ENCODE measurements at regions not wholly inside any gene's neighbourhood (a gene's known extent, or its start where the extent isn't known, plus 50 kb on each side); places are given as distances from the start of the nearest gene placed in this dataset.

- TF ChIP-seq, protein P1, sequence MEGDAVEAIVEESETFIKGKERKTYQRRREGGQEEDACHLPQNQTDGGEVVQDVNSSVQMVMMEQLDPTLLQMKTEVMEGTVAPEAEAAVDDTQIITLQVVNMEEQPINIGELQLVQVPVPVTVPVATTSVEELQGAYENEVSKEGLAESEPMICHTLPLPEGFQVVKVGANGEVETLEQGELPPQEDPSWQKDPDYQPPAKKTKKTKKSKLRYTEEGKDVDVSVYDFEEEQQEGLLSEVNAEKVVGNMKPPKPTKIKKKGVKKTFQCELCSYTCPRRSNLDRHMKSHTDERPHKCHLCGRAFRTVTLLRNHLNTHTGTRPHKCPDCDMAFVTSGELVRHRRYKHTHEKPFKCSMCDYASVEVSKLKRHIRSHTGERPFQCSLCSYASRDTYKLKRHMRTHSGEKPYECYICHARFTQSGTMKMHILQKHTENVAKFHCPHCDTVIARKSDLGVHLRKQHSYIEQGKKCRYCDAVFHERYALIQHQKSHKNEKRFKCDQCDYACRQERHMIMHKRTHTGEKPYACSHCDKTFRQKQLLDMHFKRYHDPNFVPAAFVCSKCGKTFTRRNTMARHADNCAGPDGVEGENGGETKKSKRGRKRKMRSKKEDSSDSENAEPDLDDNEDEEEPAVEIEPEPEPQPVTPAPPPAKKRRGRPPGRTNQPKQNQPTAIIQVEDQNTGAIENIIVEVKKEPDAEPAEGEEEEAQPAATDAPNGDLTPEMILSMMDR (IDR thresholded peaks at IDR 0.05 in 2 of 3, conservative IDR thresholded peaks at IDR 0.05 in 1 of 3; ENCODE audit: control insufficient read depth in 2 of 3, extremely low read depth in 1 of 3, insufficient read depth in 1 of 3, low read depth in 3 of 3, low read length in 3 of 3), result no peak
- TF ChIP-seq ZNF384 (IDR thresholded peaks at IDR 0.05; ENCODE audit: borderline replicate concordance, low read depth, low read length) (no peak), YY1 (IDR thresholded peaks at IDR 0.05; ENCODE audit: low read depth, low read length) (no peak), POLR2AphosphoS5 (IDR thresholded peaks at IDR 0.05; ENCODE audit: low read length) (no peak), EZH2 (IDR thresholded peaks at IDR 0.05; ENCODE audit: borderline replicate concordance, control insufficient read depth, low read depth, low read length) (no peak), TBL1XR1 (IDR thresholded peaks at IDR 0.05; ENCODE audit: low read depth, low read length) (no peak)
These were observed 60.7 kb upstream of the DHRSX start for GRCh38 chrX:2561456-2561855.

Measured in GM12878 (cell line).